NCI-H1930 (cell line): ENCODE measurements at regions not wholly inside any gene's neighbourhood (a gene's known extent, or its start where the extent isn't known, plus 50 kb on each side); places are given as distances from the start of the nearest gene placed in this dataset.

Experiments used
- DNase-seq, 2 experiments: peaks; one replicate each; lab custom pipeline; 2025; lab: John Stamatoyannopoulos, UW

DNA sequence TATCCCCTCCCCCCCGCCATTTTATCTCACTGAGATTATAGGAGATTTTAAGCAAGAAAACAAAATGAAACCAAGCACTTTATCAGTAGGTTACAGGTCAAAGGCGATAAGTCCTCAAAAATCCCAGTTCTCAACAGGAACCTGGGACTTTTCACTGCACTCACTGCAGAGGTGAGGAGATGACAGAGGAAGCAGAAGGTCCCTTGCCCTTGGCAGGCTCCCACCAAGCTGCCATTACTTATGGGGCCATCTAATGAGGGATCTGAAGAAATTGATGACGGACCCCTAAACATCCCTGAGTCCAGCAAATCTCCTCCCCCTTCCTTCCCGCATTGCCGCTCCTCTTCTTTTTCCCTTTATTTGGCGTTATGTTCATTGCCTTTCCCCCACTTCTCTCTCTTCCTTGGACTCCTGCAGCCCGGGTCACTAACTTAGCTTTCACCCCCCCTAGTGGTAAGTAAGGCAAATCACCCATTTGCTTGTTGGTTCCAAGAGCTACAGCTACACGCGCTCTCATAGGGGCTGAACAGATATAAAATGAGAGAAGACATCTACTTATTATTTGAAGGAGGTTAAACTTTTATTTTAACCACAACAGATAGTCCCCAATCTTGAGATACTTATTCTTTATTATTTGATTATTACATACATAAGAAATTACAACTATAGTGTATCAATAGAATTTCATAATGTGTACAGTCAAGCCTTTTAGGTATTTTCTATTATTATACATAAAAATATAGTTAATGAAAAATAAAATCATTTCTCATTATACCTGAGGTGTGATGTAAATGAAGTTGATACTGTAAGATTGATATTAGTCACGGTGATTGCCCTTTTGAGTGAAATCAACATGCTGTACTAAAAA, 52.0 kb upstream of the ARGLU1 start:
- DNase-seq: peak; percentile 64 to 69
